Heart left ventricle (tissue), 13 donors: ENCODE measurements at regions not wholly inside any gene's neighbourhood (a gene's known extent, or its start where the extent isn't known, plus 50 kb on each side); places are given as distances from the start of the nearest gene placed in this dataset.

Source experiments
- POLR2A ChIP-seq, 2 donors: fragments of 450-650 bp; IDR thresholded peaks; one replicate each; pipeline ENCODE4 v1.6.1; 2017; ENCODE audit warnings: antibody characterized with exemption in 2 of 2, mild to moderate bottlenecking in 2 of 2, moderate library complexity in 2 of 2
- TF ChIP-seq, protein P1 (sequence below), 12 donors: fragments of 200-600 bp; sonication (generic) in 4 of 12; IDR thresholded peaks; one replicate each; pipeline versions ENCODE4 v1.5.0 to v1.8.0; 2018 to 2022; ENCODE audit warnings: antibody characterized with exemption in 12 of 12, mild to moderate bottlenecking in 5 of 12
- donor health status: ischemic (EF 13 %, LVEDD 7.1; RV severe dilation, severe dysfunction).
- donor health status: DM: no; HTN: yes; CAD: no.
- donor health status: DM: no; HTN: no; CAD: no.
- donor health status: ischemic (EF 25% LVEDD 6.9; RV normal size, moderate dysfunction).
- donor health status: ischemic (EF 25% LVEDD 5.7; RV mildly dilated, moderate dysfunction).
- donor health status: ischemic (EF 35%, LVEDD 5.7; RV mildly dilated, moderate dysfunction).
- donor health status: nonischemic (EF 11% LVEDD 7.7; RV severe dilation, severe dysfunction).
- donor health status: DM: yes; HTN: yes; CAD: no.
- donor health status: PGD.
- donor health status: ischemic (EF 29% LVEDD 5.4; RV normal size, mild dysfunction).
- donor health status: nonischemic (EF 23%, LVEDD 6.1; RV moderate dilation, normal function).

DNA sequence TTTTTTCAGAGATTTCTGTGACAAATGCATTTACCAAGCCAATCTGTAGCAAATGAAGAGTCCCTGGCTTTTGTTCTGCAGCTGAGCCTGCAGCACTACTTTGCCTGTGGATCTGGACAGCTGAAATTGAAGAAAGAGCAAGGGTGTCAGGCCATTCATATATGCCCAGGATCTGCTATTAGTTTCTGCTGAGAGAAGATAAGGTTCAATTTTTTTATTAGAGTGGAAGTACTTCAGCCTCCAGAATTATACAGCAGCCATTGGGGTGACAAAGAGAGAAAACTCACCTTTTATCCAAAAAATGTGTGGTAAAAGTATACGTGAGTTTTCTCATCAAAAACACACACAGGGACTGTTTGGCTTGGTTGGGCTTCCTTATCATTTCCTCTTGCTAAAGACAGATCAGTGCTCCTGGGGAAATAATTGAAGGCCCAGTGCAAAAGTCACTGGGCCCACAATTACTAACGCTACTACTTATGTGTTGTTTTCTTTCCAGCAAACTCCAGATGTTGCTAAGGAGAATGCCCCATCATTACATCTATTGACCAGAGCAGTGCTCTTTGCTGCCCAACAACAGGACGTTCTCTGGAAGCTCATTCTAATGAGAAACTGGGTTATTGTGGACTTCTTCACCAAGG is 138.6 kb downstream of the CEMIP2 start:
- TF ChIP-seq, protein P1, sequence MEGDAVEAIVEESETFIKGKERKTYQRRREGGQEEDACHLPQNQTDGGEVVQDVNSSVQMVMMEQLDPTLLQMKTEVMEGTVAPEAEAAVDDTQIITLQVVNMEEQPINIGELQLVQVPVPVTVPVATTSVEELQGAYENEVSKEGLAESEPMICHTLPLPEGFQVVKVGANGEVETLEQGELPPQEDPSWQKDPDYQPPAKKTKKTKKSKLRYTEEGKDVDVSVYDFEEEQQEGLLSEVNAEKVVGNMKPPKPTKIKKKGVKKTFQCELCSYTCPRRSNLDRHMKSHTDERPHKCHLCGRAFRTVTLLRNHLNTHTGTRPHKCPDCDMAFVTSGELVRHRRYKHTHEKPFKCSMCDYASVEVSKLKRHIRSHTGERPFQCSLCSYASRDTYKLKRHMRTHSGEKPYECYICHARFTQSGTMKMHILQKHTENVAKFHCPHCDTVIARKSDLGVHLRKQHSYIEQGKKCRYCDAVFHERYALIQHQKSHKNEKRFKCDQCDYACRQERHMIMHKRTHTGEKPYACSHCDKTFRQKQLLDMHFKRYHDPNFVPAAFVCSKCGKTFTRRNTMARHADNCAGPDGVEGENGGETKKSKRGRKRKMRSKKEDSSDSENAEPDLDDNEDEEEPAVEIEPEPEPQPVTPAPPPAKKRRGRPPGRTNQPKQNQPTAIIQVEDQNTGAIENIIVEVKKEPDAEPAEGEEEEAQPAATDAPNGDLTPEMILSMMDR (IDR thresholded peaks at IDR 0.05) = no peak
- no peak for TF ChIP-seq POLR2A (IDR thresholded peaks at IDR 0.05)
